ENCODE measurements at regions not wholly inside any gene's neighbourhood (a gene's known extent, or its start where the extent isn't known, plus 50 kb on each side); places are given as distances from the start of the nearest gene placed in this dataset.

- ATAC-seq: no peak
- 57 to 58% methylated on average over 3 of the region's 3 CpGs for WGBS, 2 donors
- no peak overlapping the region for H3K27ac ChIP-seq
- H3K4me1 ChIP-seq: no peaks in the 10 kb centered on the region
- no peak for DNase-seq
- TF ChIP-seq POLR2A (IDR thresholded peaks at IDR 0.05) (no peak), CTCF (IDR thresholded peaks at IDR 0.05) (no peak)
- no peaks in the 10 kb centered on the region for H3K36me3 ChIP-seq (replicated peaks in 1 of 2; ENCODE audit: insufficient read depth in 1 of 2, low read depth in 2 of 2)
- intact Hi-C loops (cut with DNase I): no loop called here
- no peaks in the 10 kb centered on the region for H3K9me3 ChIP-seq
- no peaks in the 10 kb centered on the region for H3K27me3 ChIP-seq
- H3K4me3 ChIP-seq: no peak overlapping the region
Observed at GRCh38 chr4:179738822-179739221, 2296.6 kb upstream of the AGA start.

GRCh38 chr4:179747218-179747910, 2305.1 kb upstream of the AGA start:
- ATAC-seq (no peak), DNase-seq (no peak)
- H3K9me3 ChIP-seq: no peaks in the 10 kb centered on the region
- no peak overlapping the region for H3K4me3 ChIP-seq
- no peaks in the 10 kb centered on the region for H3K36me3 ChIP-seq (replicated peaks in 1 of 2; ENCODE audit: insufficient read depth in 1 of 2, low read depth in 2 of 2)
- H3K4me1 ChIP-seq: peaks cover 4% of the 10 kb centered on the region
- H3K27ac ChIP-seq: no peak overlapping the region
- no peak for TF ChIP-seq POLR2A (IDR thresholded peaks at IDR 0.05)
- no peak for TF ChIP-seq CTCF (IDR thresholded peaks at IDR 0.05)
- H3K27me3 ChIP-seq: no peaks in the 10 kb centered on the region
- intact Hi-C loops (cut with DNase I): no loop called here
- 49 to 64% methylated on average over 4 of the region's 4 CpGs for WGBS, 2 donors

GRCh38 chr4:179748837-179749236, 2306.6 kb upstream of the AGA start:
- Histone ChIP-seq H3K9me3 (no peaks in the 10 kb centered on the region), H3K27me3 (no peaks in the 10 kb centered on the region), H3K27ac (no peak overlapping the region), H3K4me1 (peaks cover 6% of the 10 kb centered on the region), H3K36me3 (replicated peaks in 1 of 2; ENCODE audit: insufficient read depth in 1 of 2, low read depth in 2 of 2) (no peaks in the 10 kb centered on the region), H3K4me3 (no peak overlapping the region)
- no peak for ATAC-seq
- TF ChIP-seq POLR2A (IDR thresholded peaks at IDR 0.05): no peak
- no peak for TF ChIP-seq CTCF (IDR thresholded peaks at IDR 0.05)
- WGBS, 2 donors: 43 to 45% methylated on average over 6 of the region's 6 CpGs
- DNase-seq: no peak
- intact Hi-C loops (cut with DNase I): no loop called here

GRCh38 chr4:179750374-179750773, 2308.1 kb upstream of the AGA start:
- no peak for DNase-seq
- TF ChIP-seq POLR2A (IDR thresholded peaks at IDR 0.05) (no peak), CTCF (IDR thresholded peaks at IDR 0.05) (no peak)
- no peak overlapping the region for H3K4me3 ChIP-seq
- H3K27ac ChIP-seq: no peak overlapping the region
- H3K36me3 ChIP-seq (replicated peaks in 1 of 2; ENCODE audit: insufficient read depth in 1 of 2, low read depth in 2 of 2): no peaks in the 10 kb centered on the region
- intact Hi-C loops (cut with DNase I): no loop called here
- 41 to 67% methylated on average over 4 of the region's 4 CpGs for WGBS, 2 donors
- H3K4me1 ChIP-seq: peaks cover 6% of the 10 kb centered on the region
- H3K27me3 ChIP-seq: no peaks in the 10 kb centered on the region
- ATAC-seq: no peak
- no peaks in the 10 kb centered on the region for H3K9me3 ChIP-seq

GRCh38 chr4:179751669-179752068, 2309.4 kb upstream of the AGA start:
- DNase-seq (no peak), ATAC-seq (no peak)
- no peaks in the 10 kb centered on the region for H3K36me3 ChIP-seq (replicated peaks in 1 of 2; ENCODE audit: insufficient read depth in 1 of 2, low read depth in 2 of 2)
- H3K9me3 ChIP-seq: no peaks in the 10 kb centered on the region
- H3K4me1 ChIP-seq: peaks cover 6% of the 10 kb centered on the region
- WGBS, 2 donors: 47 to 66% methylated on average over 8 of the region's 8 CpGs
- intact Hi-C loops (cut with DNase I): no loop called here
- no peaks in the 10 kb centered on the region for H3K27me3 ChIP-seq
- no peak overlapping the region for H3K4me3 ChIP-seq
- H3K27ac ChIP-seq: no peak overlapping the region
- TF ChIP-seq POLR2A (IDR thresholded peaks at IDR 0.05) (no peak), CTCF (IDR thresholded peaks at IDR 0.05) (no peak)
